ENCODE measurements at regions not wholly inside any gene's neighbourhood (a gene's known extent, or its start where the extent isn't known, plus 50 kb on each side); places are given as distances from the start of the nearest gene placed in this dataset.

GRCh38 chr2:121151311-121152109, 133.5 kb downstream of the TFCP2L1 start:
- no peak for TF ChIP-seq CTCF (IDR thresholded peaks at IDR 0.05; ENCODE audit: extremely low read depth in 1 of 2, insufficient read depth in 1 of 2, low read depth in 1 of 2, low read length in 2 of 2)
- no peak for TF ChIP-seq EZH2 (IDR thresholded peaks at IDR 0.05; ENCODE audit: borderline replicate concordance, low read depth, low read length, severe bottlenecking)
